SK-N-SH (cell line): ENCODE measurements at regions not wholly inside any gene's neighbourhood (a gene's known extent, or its start where the extent isn't known, plus 50 kb on each side); places are given as distances from the start of the nearest gene placed in this dataset.
A peak's percentile ranks its signal among the peaks of the same experiment; 100 is the strongest.

ENCODE experiments used
- CTCF ChIA-PET: fragments of 300-600, 350-600 bp; formaldehyde crosslinking; extraction: SDS; loops from one replicate; lab custom pipeline; 2021; lab: Yijun Ruan, JAX
- POLR2A ChIA-PET: fragments of 350-600 bp; sonication (Branson Sonifier 250); formaldehyde crosslinking; extraction: SDS; loops from one replicate; lab custom pipeline; 2020; ENCODE audit warnings: antibody characterized with exemption, inconsistent platforms; lab: Yijun Ruan, JAX
- DNase-seq: peaks from one replicate; pipeline ENCODE4 v3.0.0; 2012
- H2AFZ ChIP-seq: fragments of 200-600 bp; sonication (generic); 2 replicates; pipeline ENCODE4 v1.8.1; 2016; ENCODE audit warnings: antibody characterized with exemption, mild to moderate bottlenecking, low read depth
- H3F3A ChIP-seq: fragments of 200-600 bp; sonication (generic); replicated peaks from 2 replicates; pipeline ENCODE3; 2016; ENCODE audit warnings: antibody characterized with exemption, mild to moderate bottlenecking; ENCODE audit not compliant: insufficient read depth
- H3K27ac ChIP-seq, 2 experiments: fragments of 200-500 bp in 1 of 2; fragments of 200-600 bp in 1 of 2; sonication (Bioruptor generic) in 1 of 2; sonication (generic), shearing (Covaris generic) in 1 of 2; 2 replicates each; pipeline versions ENCODE4 v1.5.1 to v1.6.1; 2014 to 2016; ENCODE audit warnings: low read depth in 2 of 2, inconsistent platforms in 1 of 2, low read length in 1 of 2, mild to moderate bottlenecking in 1 of 2, mixed read lengths in 1 of 2
- H3K27me3 ChIP-seq: fragments of 200-600 bp; sonication (generic), shearing (Covaris generic); 2 replicates; pipeline ENCODE4 v1.6.1; 2016; ENCODE audit warnings: mixed run types; ENCODE audit not compliant: insufficient read depth
- H3K36me3 ChIP-seq, 2 experiments: fragments of 200-500 bp in 1 of 2; fragments of 200-600 bp in 1 of 2; sonication (Bioruptor generic) in 1 of 2; sonication (generic) in 1 of 2; replicated peaks in 1 of 2; 2 replicates each; pipeline versions ENCODE3 to v1.5.1; 2014 to 2016; ENCODE audit warnings: low read length in 1 of 2, mild to moderate bottlenecking in 1 of 2; ENCODE audit not compliant: insufficient read depth in 2 of 2, control insufficient read depth in 1 of 2
- H3K4me1 ChIP-seq, 2 experiments: fragments of 200-500 bp in 1 of 2; fragments of 200-600 bp in 1 of 2; sonication (Bioruptor generic) in 1 of 2; sonication (generic), shearing (Covaris generic) in 1 of 2; 2 replicates each; pipeline versions ENCODE4 v1.5.1 to v1.6.1; 2014 to 2016; ENCODE audit warnings: low read depth in 1 of 2, low read length in 1 of 2, mixed run types in 1 of 2; ENCODE audit not compliant: insufficient read depth in 2 of 2, control insufficient read depth in 1 of 2
- H3K4me2 ChIP-seq: fragments of 200-600 bp; sonication (generic), shearing (Covaris generic); 2 replicates; pipeline ENCODE4 v1.6.1; 2017; ENCODE audit warnings: mixed run types
- H3K4me3 ChIP-seq, 2 experiments: fragments of 200-500 bp in 1 of 2; fragments of 200-600 bp in 1 of 2; sonication (Bioruptor generic) in 1 of 2; sonication (generic), shearing (Covaris generic) in 1 of 2; 2 replicates each; pipeline versions ENCODE4 v1.5.1 to v1.8.1; 2014 to 2016; ENCODE audit warnings: low read depth in 2 of 2, inconsistent platforms in 1 of 2, low read length in 1 of 2, mild to moderate bottlenecking in 1 of 2, mixed read lengths in 1 of 2, moderate library complexity in 1 of 2
- H3K79me2 ChIP-seq: fragments of 200-600 bp; sonication (generic); 2 replicates; pipeline ENCODE4 v1.8.1; 2017; ENCODE audit warnings: mild to moderate bottlenecking; ENCODE audit not compliant: insufficient read depth
- H3K9ac ChIP-seq: fragments of 200-600 bp; sonication (generic); 2 replicates; pipeline ENCODE4 v1.6.1; 2017; ENCODE audit warnings: mixed run types
- H3K9me2 ChIP-seq: fragments of 200-600 bp; sonication (generic); 2 replicates; pipeline ENCODE4 v1.6.1; 2017; ENCODE audit warnings: mixed run types
- H3K9me3 ChIP-seq: fragments of 200-600 bp; sonication (generic); 2 replicates; pipeline ENCODE4 v1.6.1; 2017; ENCODE audit warnings: mixed run types, mild to moderate bottlenecking, moderate library complexity
- H4K20me1 ChIP-seq: fragments of 200-600 bp; sonication (generic); 2 replicates; pipeline ENCODE4 v1.6.1; 2017; ENCODE audit warnings: mild to moderate bottlenecking, mixed run types; ENCODE audit not compliant: insufficient read depth
- CHD2 ChIP-seq: fragments of 150-350 bp; IDR thresholded peaks from 2 replicates; pipeline ENCODE4 v1.6.1; 2018; ENCODE audit warnings: low read length; ENCODE audit not compliant: partially characterized antibody
- ELF1 ChIP-seq: IDR thresholded peaks from 2 replicates; pipeline ENCODE4 v1.4.0; 2012
- EP300 ChIP-seq, 2 experiments: IDR thresholded peaks; 2 replicates each; pipeline versions ENCODE4 v1.4.0 to v1.6.1; 2012; ENCODE audit warnings: borderline replicate concordance in 1 of 2, low read depth in 1 of 2, low read length in 1 of 2
- EZH2phosphoT487 ChIP-seq: fragments of 200-600 bp; sonication (generic); IDR thresholded peaks from 2 replicates; pipeline ENCODE4 v1.6.1; 2017; ENCODE audit warnings: low read depth, mixed run types, mild to moderate bottlenecking, antibody characterized with exemption, moderate library complexity, borderline replicate concordance
- IRF3 ChIP-seq: fragments of 150-350 bp; IDR thresholded peaks from 2 replicates; pipeline ENCODE4 v1.6.1; 2016; ENCODE audit warnings: mild to moderate bottlenecking, low read depth, low read length
- JUND ChIP-seq: IDR thresholded peaks from 2 replicates; pipeline ENCODE4 v1.4.0; 2012
- MEF2A ChIP-seq: IDR thresholded peaks from 2 replicates; pipeline ENCODE4 v1.4.0; 2012; ENCODE audit warnings: low read depth, borderline replicate concordance
- NRF1 ChIP-seq: IDR thresholded peaks from 2 replicates; pipeline ENCODE4 v1.6.1; 2012; ENCODE audit warnings: low read depth, mild to moderate bottlenecking, low read length
- POLR2AphosphoS5 ChIP-seq: IDR thresholded peaks from 2 replicates; pipeline ENCODE4 v1.6.1; 2012; ENCODE audit warnings: low read depth, low read length
- REST ChIP-seq: IDR thresholded peaks from 2 replicates; pipeline ENCODE4 v1.6.1; 2012; ENCODE audit warnings: mild to moderate bottlenecking, low read depth, low read length, moderate library complexity
- RFX5 ChIP-seq: IDR thresholded peaks from 2 replicates; pipeline ENCODE4 v1.6.1; 2012; ENCODE audit warnings: mild to moderate bottlenecking, improper control_type of control experiment, low read length
- RXRA ChIP-seq: IDR thresholded peaks from 2 replicates; pipeline ENCODE4 v1.4.0; 2012; ENCODE audit warnings: low read depth, mild to moderate bottlenecking, borderline replicate concordance
- SIN3A ChIP-seq: IDR thresholded peaks from 2 replicates; pipeline ENCODE4 v1.6.1; 2012; ENCODE audit warnings: low read depth, mild to moderate bottlenecking, low read length, moderate library complexity, borderline replicate concordance
- TAF1 ChIP-seq: IDR thresholded peaks from 2 replicates; pipeline ENCODE4 v1.6.1; 2012; ENCODE audit warnings: low read depth, mild to moderate bottlenecking, low read length, moderate library complexity, borderline replicate concordance
- TCF12 ChIP-seq: IDR thresholded peaks from 2 replicates; pipeline ENCODE4 v1.4.0; 2012
- TEAD4 ChIP-seq: IDR thresholded peaks from 2 replicates; pipeline ENCODE4 v1.4.0; 2012; ENCODE audit warnings: mild to moderate bottlenecking, borderline replicate concordance; ENCODE audit not compliant: insufficient read depth
- USF2 ChIP-seq: fragments of 150-350 bp; IDR thresholded peaks from 2 replicates; pipeline ENCODE4 v1.6.1; 2017; ENCODE audit warnings: antibody characterized with exemption, low read length, low read depth, borderline replicate concordance
- ZBTB33 ChIP-seq: IDR thresholded peaks from 2 replicates; pipeline ENCODE4 v1.4.0; 2012; ENCODE audit warnings: low read depth, borderline replicate concordance
- WGBS: methylation state at CpG from one replicate; pipeline ENCODE4 v1.1.6; 2017; ENCODE audit warnings: low lambda C conversion rate; 5-methylcytosine and 5-hydroxymethylcytosine counted together

DNA sequence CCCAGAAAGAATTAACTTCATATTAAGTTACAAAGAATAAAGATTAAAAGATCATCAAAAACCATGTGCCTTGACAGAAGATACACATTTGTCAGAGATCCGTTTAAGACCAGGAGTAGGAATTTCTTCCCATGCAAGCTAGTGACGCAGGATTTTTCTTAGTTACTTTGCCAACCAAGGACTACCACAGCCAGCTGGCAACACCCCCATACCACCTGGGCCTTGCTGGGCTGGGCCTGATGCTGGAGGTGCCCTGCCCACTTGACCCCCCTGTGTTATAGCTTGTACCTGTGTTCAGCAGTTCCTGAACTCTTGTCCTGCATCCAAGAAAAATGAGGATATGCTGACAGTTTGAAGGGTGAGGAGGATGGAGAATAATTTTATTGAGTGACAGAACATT, 290.9 kb upstream of the SMC2 start (continued):
- TF ChIP-seq REST = no peak
- TF ChIP-seq, all 33 proteins: peak for 0

DNA sequence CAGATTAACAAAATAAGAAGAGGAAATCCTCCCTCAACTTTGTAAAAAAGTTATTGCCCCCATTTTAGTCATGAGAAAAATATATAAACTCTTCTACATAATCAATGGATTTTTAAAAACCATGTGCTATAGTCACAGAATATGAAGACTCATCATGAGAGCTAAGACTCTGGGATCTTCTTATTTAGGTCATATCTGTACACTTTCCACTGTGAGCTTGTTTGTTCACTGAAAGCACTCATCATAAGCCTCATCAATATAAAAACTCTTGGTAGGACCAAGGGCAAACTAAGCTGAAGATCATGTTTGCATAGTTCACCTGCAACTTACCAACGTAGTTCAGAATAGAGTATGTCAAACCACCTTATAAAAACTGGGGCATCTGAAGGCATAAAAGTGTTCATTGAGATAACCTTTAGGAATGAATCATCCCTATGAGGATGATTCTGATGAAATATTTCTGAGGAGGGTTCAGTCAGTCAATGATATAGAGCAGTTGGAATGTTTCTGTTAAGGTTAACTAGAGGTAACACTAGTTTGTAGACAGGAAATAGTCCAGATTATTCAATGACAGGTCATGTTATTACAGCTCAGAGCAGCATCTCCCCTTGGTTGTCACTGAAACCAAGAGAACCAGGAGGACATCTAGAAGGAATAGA, 289.9 kb upstream of the SMC2 start:
- no peaks in the 10 kb centered on the region for H4K20me1 ChIP-seq
- CTCF ChIA-PET = no interaction called here
- WGBS = 4% methylated on average over 1 of the region's 1 CpG
- peaks cover 11% of the 10 kb centered on the region for H3F3A ChIP-seq
- H3K4me2 ChIP-seq = peak overlapping the region; percentile 25
- no peak overlapping the region for H3K9ac ChIP-seq
- H2AFZ ChIP-seq = peak overlapping the region; percentile 28; the same call in 1 of the 2 replicates
- H3K4me1 ChIP-seq = peaks cover 0 to 9% of the 10 kb centered on the region in 2 experiments; a peak in 1 of 4 replicates
- H3K9me3 ChIP-seq = no peaks in the 10 kb centered on the region
- no peak overlapping the region for H3K4me3 ChIP-seq
- DNase-seq = no peak
- no peaks in the 10 kb centered on the region for H3K27me3 ChIP-seq
- H3K79me2 ChIP-seq = no peaks in the 10 kb centered on the region
- no peaks in the 10 kb centered on the region for H3K9me2 ChIP-seq
- POLR2A ChIA-PET = no interaction called here
- no peaks in the 10 kb centered on the region for H3K36me3 ChIP-seq
- peak overlapping the region in 1 of 2 experiments; percentile 50; a peak in 2 of 4 replicates for H3K27ac ChIP-seq
- TF ChIP-seq TCF12 (peak; percentile 79), RFX5 (no peak), ZBTB33 (0 out of 2 replicates have a peak, but pooled peaks have one; percentile 51), CHD2 (no peak), NRF1 (no peak), EZH2phosphoT487 (no peak), RXRA (peak; percentile 99), EP300 (IDR thresholded peaks at IDR 0.05; ENCODE audit: borderline replicate concordance in 1 of 2, low read depth in 1 of 2, low read length in 1 of 2) (peak in 1 of 2 experiments; percentile 87; a peak in 2 of 4 replicates), SIN3A (no peak), MEF2A (peak; percentile 29; the same call in 1 of the 2 replicates), JUND (peak; percentile 87), TAF1 (no peak), POLR2AphosphoS5 (peak; percentile 49; the same call in 1 of the 2 replicates), REST (no peak), IRF3 (no peak), TEAD4 (peak; percentile 89), ELF1 (no peak), USF2 (no peak)
